ENCODE measurements at regions not wholly inside any gene's neighbourhood (a gene's known extent, or its start where the extent isn't known, plus 50 kb on each side); places are given as distances from the start of the nearest gene placed in this dataset.

GRCh38 chr11:71198141-71198822 is 54.1 kb downstream of the SHANK2 start:
- no peak for TF ChIP-seq EP300 (IDR thresholded peaks at IDR 0.05)
- TF ChIP-seq CTCF (IDR thresholded peaks at IDR 0.05), result no peak
